ENCODE measurements at regions not wholly inside any gene's neighbourhood (a gene's known extent, or its start where the extent isn't known, plus 50 kb on each side); places are given as distances from the start of the nearest gene placed in this dataset.

- TF ChIP-seq ZFP3 (CRISPR knock-in tag; IDR thresholded peaks at IDR 0.05) = no peak
- TF ChIP-seq ZFP30 (CRISPR knock-in tag; IDR thresholded peaks at IDR 0.05) = no peak
- TF ChIP-seq GLIS3 (CRISPR knock-in tag; IDR thresholded peaks at IDR 0.05) = no peak
- no peak for TF ChIP-seq OSR1 (CRISPR knock-in tag; IDR thresholded peaks at IDR 0.05)
- no peak for TF ChIP-seq ZNF565 (CRISPR knock-in tag; conservative IDR thresholded peaks at IDR 0.05; ENCODE audit: low read depth)
- TF ChIP-seq ARNTL (CRISPR knock-in tag; IDR thresholded peaks at IDR 0.05; ENCODE audit: borderline replicate concordance, low read depth) = no peak
- TF ChIP-seq CSDC2 (CRISPR knock-in tag; IDR thresholded peaks at IDR 0.05) = no peak
- no peak for TF ChIP-seq ESRRG (CRISPR knock-in tag; IDR thresholded peaks at IDR 0.05)
These were observed 474.1 kb downstream of the OMA1 start for GRCh38 chr1:58072450-58072849.
